ENCODE measurements at regions not wholly inside any gene's neighbourhood (a gene's known extent, or its start where the extent isn't known, plus 50 kb on each side); places are given as distances from the start of the nearest gene placed in this dataset.

DNA sequence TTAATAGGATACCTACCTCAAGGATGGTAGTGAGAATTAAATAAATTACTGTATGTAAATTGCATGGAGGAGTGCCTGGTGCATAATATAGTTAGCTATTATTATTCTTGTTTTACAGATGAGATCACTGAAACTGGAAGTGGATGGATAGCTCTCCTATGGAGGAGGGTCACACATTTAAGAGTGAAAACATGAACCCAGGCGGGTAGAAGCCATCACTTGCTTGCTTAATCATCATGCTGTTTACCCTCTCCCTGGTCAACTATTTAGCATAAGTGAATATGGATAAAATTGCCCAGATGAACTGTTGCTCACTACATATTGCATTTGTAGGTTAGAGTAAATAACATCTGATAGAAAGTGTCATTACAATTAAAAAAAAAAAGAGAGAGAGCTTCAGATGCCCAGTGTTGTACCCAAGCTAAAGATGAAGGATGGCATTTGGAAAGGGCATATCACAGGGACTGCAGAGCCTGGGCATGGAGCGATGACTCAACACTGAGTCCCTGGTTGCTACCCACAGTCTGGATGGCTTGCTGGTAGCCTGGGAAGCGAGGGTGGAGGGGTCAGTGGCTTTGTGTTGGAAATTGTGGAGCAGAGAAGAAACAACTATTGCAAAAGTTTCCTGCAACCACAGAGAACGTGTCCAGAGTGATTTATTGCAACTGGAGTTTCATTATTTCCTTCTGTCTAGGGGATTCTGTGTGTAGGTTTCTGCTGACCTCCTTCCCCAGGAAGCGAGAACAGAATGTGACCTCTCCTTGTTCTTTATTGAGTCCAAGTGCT is 414.4 kb downstream of the SHISA9 start:
- Histone ChIP-seq H2AFZ (ENCODE audit: low read depth, low read length, poor library complexity, severe bottlenecking) (no peak overlapping the region), H3K9ac (ENCODE audit: low read length) (no peak overlapping the region), H3K4me2 (ENCODE audit: low read length) (no peak overlapping the region), H3K9me3 (ENCODE audit: control insufficient read depth in 1 of 2, insufficient read depth in 1 of 2, low read depth in 1 of 2, low read length in 2 of 2) (no peaks in the 10 kb centered on the region), H4K20me1 (ENCODE audit: insufficient read depth) (no peaks in the 10 kb centered on the region), H3K79me2 (ENCODE audit: insufficient read depth, low read length) (no peaks in the 10 kb centered on the region), H3K27me3 (ENCODE audit: insufficient read depth, low read length) (no peaks in the 10 kb centered on the region), H3K4me3 (replicated peaks in 1 of 2; ENCODE audit: low read depth in 1 of 2, low read length in 2 of 2) (no peak overlapping the region), H3K4me1 (ENCODE audit: control insufficient read depth in 1 of 2, insufficient read depth in 2 of 2, low read length in 2 of 2) (no peaks in the 10 kb centered on the region), H3K9me2 (ENCODE audit: insufficient read depth) (no peaks in the 10 kb centered on the region), H3K36me3 (ENCODE audit: control insufficient read depth in 1 of 2, insufficient read depth in 2 of 2, low read length in 2 of 2) (no peaks in the 10 kb centered on the region), H3K27ac (ENCODE audit: low read depth, low read length) (no peak overlapping the region)
- ChIA-PET RAD21 (ENCODE audit: low non-redundant PET in 1 of 2, low total read pairs in 2 of 2, uncharacterized antibody in 2 of 2, unreplicated experiment in 2 of 2) (no interaction called here), POLR2A (no interaction called here), CTCF (no interaction called here)
- intact Hi-C loops (cut with micrococcal nuclease): no loop called here
- no peak for DNase-seq (ENCODE audit: low read depth, low spot score)
- TF ChIP-seq, protein P1, sequence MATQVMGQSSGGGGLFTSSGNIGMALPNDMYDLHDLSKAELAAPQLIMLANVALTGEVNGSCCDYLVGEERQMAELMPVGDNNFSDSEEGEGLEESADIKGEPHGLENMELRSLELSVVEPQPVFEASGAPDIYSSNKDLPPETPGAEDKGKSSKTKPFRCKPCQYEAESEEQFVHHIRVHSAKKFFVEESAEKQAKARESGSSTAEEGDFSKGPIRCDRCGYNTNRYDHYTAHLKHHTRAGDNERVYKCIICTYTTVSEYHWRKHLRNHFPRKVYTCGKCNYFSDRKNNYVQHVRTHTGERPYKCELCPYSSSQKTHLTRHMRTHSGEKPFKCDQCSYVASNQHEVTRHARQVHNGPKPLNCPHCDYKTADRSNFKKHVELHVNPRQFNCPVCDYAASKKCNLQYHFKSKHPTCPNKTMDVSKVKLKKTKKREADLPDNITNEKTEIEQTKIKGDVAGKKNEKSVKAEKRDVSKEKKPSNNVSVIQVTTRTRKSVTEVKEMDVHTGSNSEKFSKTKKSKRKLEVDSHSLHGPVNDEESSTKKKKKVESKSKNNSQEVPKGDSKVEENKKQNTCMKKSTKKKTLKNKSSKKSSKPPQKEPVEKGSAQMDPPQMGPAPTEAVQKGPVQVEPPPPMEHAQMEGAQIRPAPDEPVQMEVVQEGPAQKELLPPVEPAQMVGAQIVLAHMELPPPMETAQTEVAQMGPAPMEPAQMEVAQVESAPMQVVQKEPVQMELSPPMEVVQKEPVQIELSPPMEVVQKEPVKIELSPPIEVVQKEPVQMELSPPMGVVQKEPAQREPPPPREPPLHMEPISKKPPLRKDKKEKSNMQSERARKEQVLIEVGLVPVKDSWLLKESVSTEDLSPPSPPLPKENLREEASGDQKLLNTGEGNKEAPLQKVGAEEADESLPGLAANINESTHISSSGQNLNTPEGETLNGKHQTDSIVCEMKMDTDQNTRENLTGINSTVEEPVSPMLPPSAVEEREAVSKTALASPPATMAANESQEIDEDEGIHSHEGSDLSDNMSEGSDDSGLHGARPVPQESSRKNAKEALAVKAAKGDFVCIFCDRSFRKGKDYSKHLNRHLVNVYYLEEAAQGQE (IDR thresholded peaks at IDR 0.05; ENCODE audit: low read depth): no peak
- TF ChIP-seq CBX3 (IDR thresholded peaks at IDR 0.05; ENCODE audit: low read depth) (no peak), SRF (IDR thresholded peaks at IDR 0.05; ENCODE audit: low read depth) (no peak), TCF7L2 (IDR thresholded peaks at IDR 0.05; ENCODE audit: borderline replicate concordance, extremely low read depth, insufficient read depth, insufficient read length) (no peak), EZH2phosphoT487 (IDR thresholded peaks at IDR 0.05; ENCODE audit: borderline replicate concordance) (no peak), EZH2 (IDR thresholded peaks at IDR 0.05) (no peak)
- BruUV-seq (replicated peaks): no TSS peak
- ATAC-seq: no peak
